ENCODE measurements at regions not wholly inside any gene's neighbourhood (a gene's known extent, or its start where the extent isn't known, plus 50 kb on each side); places are given as distances from the start of the nearest gene placed in this dataset.

DNA sequence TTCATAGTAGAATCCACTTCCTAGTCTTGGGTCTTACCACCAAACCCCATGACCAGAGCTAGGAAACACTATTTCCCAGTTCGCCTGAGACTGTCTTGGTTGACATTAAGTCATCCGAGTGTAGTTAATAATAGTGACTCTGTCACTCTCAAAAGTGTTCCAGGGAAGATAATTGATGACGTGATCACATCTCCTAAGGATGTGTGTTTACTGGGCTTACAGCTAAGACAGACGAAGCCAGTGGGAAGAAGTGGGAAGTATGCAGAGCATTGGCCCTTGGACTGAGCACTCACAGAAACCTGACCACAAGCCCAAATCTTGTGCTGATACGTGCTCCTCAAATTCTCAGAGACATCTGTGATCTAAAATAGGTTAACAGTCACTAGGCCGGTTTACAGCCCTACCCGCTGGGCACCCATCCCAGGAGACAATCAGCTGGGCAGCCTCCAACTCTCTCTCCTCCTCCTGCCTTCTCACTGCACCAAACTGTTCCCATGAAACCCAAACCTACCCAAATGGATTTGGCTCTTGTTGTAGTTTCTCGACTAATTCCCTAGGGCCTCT, 316.6 kb downstream of the TLE1 start:
- Histone ChIP-seq H3K4me2 (ENCODE audit: insufficient read depth, low read length) (no peak overlapping the region), H3K4me1 (ENCODE audit: control insufficient read depth, extremely low read depth, insufficient read depth, low read length) (peaks cover 15% of the 10 kb centered on the region), H3K9me1 (replicated peaks; ENCODE audit: control insufficient read depth, extremely low read depth, insufficient read depth, low read length) (no peaks in the 10 kb centered on the region), H3K9ac (replicated peaks; ENCODE audit: extremely low read depth, insufficient read depth, low read length) (no peak overlapping the region), H2AFZ (ENCODE audit: low read depth, low read length) (no peak overlapping the region), H3K4me3 (replicated peaks in 1 of 3; ENCODE audit: insufficient read depth in 1 of 3, low read depth in 1 of 3, low read length in 3 of 3) (no peak overlapping the region), H3K27me3 (ENCODE audit: control insufficient read depth in 2 of 2, insufficient read depth in 2 of 2, low read length in 2 of 2) (no peaks in the 10 kb centered on the region), H4K20me1 (replicated peaks; ENCODE audit: control insufficient read depth, extremely low read depth, insufficient read depth, low read length) (no peaks in the 10 kb centered on the region), H3K27ac (ENCODE audit: insufficient read depth, low read depth, low read length) (no peak overlapping the region), H3K36me3 (ENCODE audit: control insufficient read depth in 2 of 2, extremely low read depth in 1 of 2, insufficient read depth in 2 of 2, low read length in 2 of 2) (no peaks in the 10 kb centered on the region), H3K9me3 (replicated peaks; ENCODE audit: control insufficient read depth, insufficient read depth, low read length) (no peaks in the 10 kb centered on the region), H3K79me2 (ENCODE audit: control insufficient read depth, insufficient read depth, low read length) (no peaks in the 10 kb centered on the region)
- TF ChIP-seq JUN (IDR thresholded peaks at IDR 0.05; ENCODE audit: borderline replicate concordance, insufficient read depth, insufficient read length, low read depth) (no peak), EZH2 (IDR thresholded peaks at IDR 0.05; ENCODE audit: borderline replicate concordance, low read depth, low read length, severe bottlenecking) (no peak), GATA2 (IDR thresholded peaks at IDR 0.05; ENCODE audit: insufficient read depth, insufficient read length, low read depth, low read length) (no peak), MYC (IDR thresholded peaks at IDR 0.05; ENCODE audit: low read depth, low read length) (no peak), POLR2A (IDR thresholded peaks at IDR 0.05; ENCODE audit: low read depth, low read length) (no peak), POLR2AphosphoS5 (IDR thresholded peaks at IDR 0.05; ENCODE audit: insufficient read depth, low read depth, low read length) (no peak), FOS (IDR thresholded peaks at IDR 0.05; ENCODE audit: borderline replicate concordance, insufficient read depth, low read length) (no peak)
- TF ChIP-seq, protein P1, sequence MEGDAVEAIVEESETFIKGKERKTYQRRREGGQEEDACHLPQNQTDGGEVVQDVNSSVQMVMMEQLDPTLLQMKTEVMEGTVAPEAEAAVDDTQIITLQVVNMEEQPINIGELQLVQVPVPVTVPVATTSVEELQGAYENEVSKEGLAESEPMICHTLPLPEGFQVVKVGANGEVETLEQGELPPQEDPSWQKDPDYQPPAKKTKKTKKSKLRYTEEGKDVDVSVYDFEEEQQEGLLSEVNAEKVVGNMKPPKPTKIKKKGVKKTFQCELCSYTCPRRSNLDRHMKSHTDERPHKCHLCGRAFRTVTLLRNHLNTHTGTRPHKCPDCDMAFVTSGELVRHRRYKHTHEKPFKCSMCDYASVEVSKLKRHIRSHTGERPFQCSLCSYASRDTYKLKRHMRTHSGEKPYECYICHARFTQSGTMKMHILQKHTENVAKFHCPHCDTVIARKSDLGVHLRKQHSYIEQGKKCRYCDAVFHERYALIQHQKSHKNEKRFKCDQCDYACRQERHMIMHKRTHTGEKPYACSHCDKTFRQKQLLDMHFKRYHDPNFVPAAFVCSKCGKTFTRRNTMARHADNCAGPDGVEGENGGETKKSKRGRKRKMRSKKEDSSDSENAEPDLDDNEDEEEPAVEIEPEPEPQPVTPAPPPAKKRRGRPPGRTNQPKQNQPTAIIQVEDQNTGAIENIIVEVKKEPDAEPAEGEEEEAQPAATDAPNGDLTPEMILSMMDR (IDR thresholded peaks at IDR 0.05; ENCODE audit: extremely low read depth in 1 of 2, insufficient read depth in 1 of 2, low read depth in 1 of 2, low read length in 2 of 2): no peak
- TF ChIP-seq, protein P2, sequence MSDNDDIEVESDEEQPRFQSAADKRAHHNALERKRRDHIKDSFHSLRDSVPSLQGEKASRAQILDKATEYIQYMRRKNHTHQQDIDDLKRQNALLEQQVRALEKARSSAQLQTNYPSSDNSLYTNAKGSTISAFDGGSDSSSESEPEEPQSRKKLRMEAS (IDR thresholded peaks at IDR 0.05; ENCODE audit: insufficient read depth, insufficient read length): no peak
- ChIA-PET POLR2A (no interaction called here), CTCF (no interaction called here)
- dilution Hi-C loops (cut with MboI; ENCODE audit: extremely low pct_ligation_motif_present, low sequenced_read_pairs): no loop called here
- intact Hi-C loops (cut with micrococcal nuclease): no loop called here
- no TSS peak for BruUV-seq (replicated peaks)
- no peak for FAIRE-seq
- DNase-seq (ENCODE audit: low read depth, low spot score): no peak
